ENCODE measurements at regions not wholly inside any gene's neighbourhood (a gene's known extent, or its start where the extent isn't known, plus 50 kb on each side); places are given as distances from the start of the nearest gene placed in this dataset.

- dilution Hi-C loops (cut with MboI; ENCODE audit: extremely low pct_ligation_motif_present, low sequenced_read_pairs), result no loop called here
- no peak for FAIRE-seq
Observed at GRCh38 chr10:57786850-57787750, 480.6 kb downstream of the IPMK start.

GRCh38 chr10:57786331-57786730 is 481.4 kb downstream of the IPMK start:
- no peak for TF ChIP-seq EZH2 (IDR thresholded peaks at IDR 0.05; ENCODE audit: low read length)
- no peak for TF ChIP-seq CTCF (optimal IDR thresholded peaks at IDR 0.05 in 1 of 3, IDR thresholded peaks at IDR 0.05 in 1 of 3, conservative IDR thresholded peaks at IDR 0.05 in 1 of 3; ENCODE audit: extremely low read depth in 1 of 3, insufficient read depth in 2 of 3, low read length in 3 of 3)
- Histone ChIP-seq H3K4me3 (ENCODE audit: control insufficient read depth in 2 of 3, extremely low read depth in 1 of 3, insufficient read depth in 2 of 3, low read depth in 1 of 3, low read length in 3 of 3) (no peak overlapping the region), H3K27me3 (ENCODE audit: control insufficient read depth, extremely low read depth, insufficient read depth, low read length) (no peaks in the 10 kb centered on the region), H3K9me1 (ENCODE audit: control insufficient read depth, extremely low read depth, insufficient read depth, low read length) (no peaks in the 10 kb centered on the region), H3K79me2 (ENCODE audit: control insufficient read depth, insufficient read depth, low read length) (no peaks in the 10 kb centered on the region), H3K9me3 (ENCODE audit: control insufficient read depth, low read depth, low read length) (no peaks in the 10 kb centered on the region), H3K4me1 (ENCODE audit: control insufficient read depth, extremely low read depth, insufficient read depth, low read length) (peaks cover 8% of the 10 kb centered on the region), H3K4me2 (ENCODE audit: control insufficient read depth, extremely low read depth, insufficient read depth, low read depth, low read length) (no peak overlapping the region), H3K27ac (ENCODE audit: control insufficient read depth, insufficient read depth, low read length) (no peak overlapping the region), H2AFZ (ENCODE audit: control insufficient read depth, low read length) (no peak overlapping the region), H3K36me3 (ENCODE audit: control insufficient read depth in 2 of 2, extremely low read depth in 1 of 2, insufficient read depth in 2 of 2, low read length in 2 of 2) (no peaks in the 10 kb centered on the region), H4K20me1 (ENCODE audit: control insufficient read depth, extremely low read depth, insufficient read depth, low read length) (no peaks in the 10 kb centered on the region), H3K9ac (ENCODE audit: control insufficient read depth, extremely low read depth, insufficient read depth, low read length) (no peak overlapping the region)
- FAIRE-seq (no peak), DNase-seq (ENCODE audit: low read depth, low spot score) (no peak)
- dilution Hi-C loops (cut with MboI; ENCODE audit: extremely low pct_ligation_motif_present, low sequenced_read_pairs), result no loop called here

More at GRCh38 chr10:57786850-57787750, 480.6 kb downstream of the IPMK start:
- no peak overlapping the region for H2AFZ ChIP-seq (ENCODE audit: control insufficient read depth, low read length)
- H3K9me3 ChIP-seq (ENCODE audit: control insufficient read depth, low read depth, low read length), result no peaks in the 10 kb centered on the region
- H3K4me1 ChIP-seq (ENCODE audit: control insufficient read depth, extremely low read depth, insufficient read depth, low read length), result peaks cover 12% of the 10 kb centered on the region
- no peak overlapping the region for H3K27ac ChIP-seq (ENCODE audit: control insufficient read depth, insufficient read depth, low read length)
- no peaks in the 10 kb centered on the region for H4K20me1 ChIP-seq (ENCODE audit: control insufficient read depth, extremely low read depth, insufficient read depth, low read length)
- H3K27me3 ChIP-seq (ENCODE audit: control insufficient read depth, extremely low read depth, insufficient read depth, low read length), result no peaks in the 10 kb centered on the region
- no peak for TF ChIP-seq EZH2 (IDR thresholded peaks at IDR 0.05; ENCODE audit: low read length)
- no peak for TF ChIP-seq CTCF (optimal IDR thresholded peaks at IDR 0.05 in 1 of 3, IDR thresholded peaks at IDR 0.05 in 1 of 3, conservative IDR thresholded peaks at IDR 0.05 in 1 of 3; ENCODE audit: extremely low read depth in 1 of 3, insufficient read depth in 2 of 3, low read length in 3 of 3)
- no peaks in the 10 kb centered on the region for H3K36me3 ChIP-seq (ENCODE audit: control insufficient read depth in 2 of 2, extremely low read depth in 1 of 2, insufficient read depth in 2 of 2, low read length in 2 of 2)
- no peak overlapping the region for H3K4me2 ChIP-seq (ENCODE audit: control insufficient read depth, extremely low read depth, insufficient read depth, low read depth, low read length)
- no peak overlapping the region for H3K4me3 ChIP-seq (ENCODE audit: control insufficient read depth in 2 of 3, extremely low read depth in 1 of 3, insufficient read depth in 2 of 3, low read depth in 1 of 3, low read length in 3 of 3)
- no peak overlapping the region for H3K9ac ChIP-seq (ENCODE audit: control insufficient read depth, extremely low read depth, insufficient read depth, low read length)
- DNase-seq (ENCODE audit: low read depth, low spot score), result no peak
- H3K9me1 ChIP-seq (ENCODE audit: control insufficient read depth, extremely low read depth, insufficient read depth, low read length), result no peaks in the 10 kb centered on the region
- H3K79me2 ChIP-seq (ENCODE audit: control insufficient read depth, insufficient read depth, low read length), result no peaks in the 10 kb centered on the region

Data from keratinocyte (primary cell).